DMS 273 (cell line): ENCODE measurements at regions not wholly inside any gene's neighbourhood (a gene's known extent, or its start where the extent isn't known, plus 50 kb on each side); places are given as distances from the start of the nearest gene placed in this dataset.

ENCODE experiments used
- DNase-seq: peaks from one replicate; lab custom pipeline; 2025; ENCODE audit not compliant: unreplicated experiment; lab: John Stamatoyannopoulos, UW

DNA sequence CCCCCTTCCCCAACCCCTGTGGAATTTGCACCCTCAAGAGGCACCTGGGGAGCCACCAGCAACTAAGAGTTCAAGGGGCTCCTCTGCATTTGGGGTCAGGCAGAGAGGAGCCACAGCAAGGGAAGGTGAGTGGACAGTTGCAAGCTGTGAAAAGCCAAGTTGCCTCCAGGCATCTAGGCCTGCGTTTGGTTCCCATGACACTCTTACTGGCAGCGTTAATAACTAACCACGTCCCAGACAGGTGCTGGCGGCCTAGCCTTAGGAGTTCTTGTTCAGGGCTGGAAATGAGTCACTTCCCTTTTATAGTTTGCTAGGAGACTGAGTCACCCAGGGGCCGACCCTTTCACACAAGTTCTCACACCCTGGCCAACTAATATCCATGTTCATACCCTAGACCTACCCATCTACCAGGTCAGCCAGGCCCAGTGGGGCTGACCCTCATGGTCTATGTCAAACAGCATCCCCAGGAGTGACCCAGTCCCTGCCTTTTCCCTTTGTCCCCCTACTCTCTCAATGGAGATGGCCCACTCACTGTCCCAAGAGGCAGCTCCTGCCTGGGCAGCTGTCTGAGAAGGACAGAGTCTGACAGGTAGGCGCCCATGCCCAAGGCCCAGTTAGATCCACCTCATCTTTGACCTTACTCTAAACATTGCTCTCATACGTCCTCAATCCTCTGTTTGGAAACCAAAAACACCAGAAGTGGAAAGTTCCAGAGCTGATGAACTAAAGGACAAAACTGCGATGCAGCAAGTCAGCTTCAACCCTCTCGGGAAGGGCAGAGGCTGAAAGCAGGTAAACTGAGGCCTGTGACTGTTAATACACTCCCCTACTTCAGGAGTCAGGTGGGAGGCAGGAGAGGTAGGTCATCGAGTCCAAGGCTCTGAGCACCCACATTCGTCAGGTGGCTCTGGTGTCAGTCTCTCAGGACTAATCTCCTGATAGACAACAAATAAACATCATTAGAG lies 300.6 kb downstream of the SOX9 start:
- DNase-seq, result peak; percentile 28

- no peak for DNase-seq
Measured at GRCh38 chr17:72422204-72422504, 301.3 kb downstream of the SOX9 start.

GRCh38 chr17:72422505-72423285 lies 301.9 kb downstream of the SOX9 start:
- DNase-seq, result peak; percentile 33

GRCh38 chr17:72423286-72423589 lies 302.4 kb downstream of the SOX9 start:
- no peak for DNase-seq

GRCh38 chr17:72423718-72424117 lies 302.9 kb downstream of the SOX9 start:
- DNase-seq, result no peak

- no peak for DNase-seq
Measured at GRCh38 chr17:72424505-72425117, 303.8 kb downstream of the SOX9 start.

- DNase-seq, result no peak
Measured at GRCh38 chr17:72425133-72425793, 304.4 kb downstream of the SOX9 start.

- DNase-seq, result no peak
Measured at GRCh38 chr17:72425794-72426168, 305.0 kb downstream of the SOX9 start.

GRCh38 chr17:72426321-72426720 lies 305.5 kb downstream of the SOX9 start:
- no peak for DNase-seq

- DNase-seq, result no peak
Measured at GRCh38 chr17:72426948-72427760, 306.3 kb downstream of the SOX9 start.

GRCh38 chr17:72427761-72428109 lies 306.9 kb downstream of the SOX9 start:
- no peak for DNase-seq

DNA sequence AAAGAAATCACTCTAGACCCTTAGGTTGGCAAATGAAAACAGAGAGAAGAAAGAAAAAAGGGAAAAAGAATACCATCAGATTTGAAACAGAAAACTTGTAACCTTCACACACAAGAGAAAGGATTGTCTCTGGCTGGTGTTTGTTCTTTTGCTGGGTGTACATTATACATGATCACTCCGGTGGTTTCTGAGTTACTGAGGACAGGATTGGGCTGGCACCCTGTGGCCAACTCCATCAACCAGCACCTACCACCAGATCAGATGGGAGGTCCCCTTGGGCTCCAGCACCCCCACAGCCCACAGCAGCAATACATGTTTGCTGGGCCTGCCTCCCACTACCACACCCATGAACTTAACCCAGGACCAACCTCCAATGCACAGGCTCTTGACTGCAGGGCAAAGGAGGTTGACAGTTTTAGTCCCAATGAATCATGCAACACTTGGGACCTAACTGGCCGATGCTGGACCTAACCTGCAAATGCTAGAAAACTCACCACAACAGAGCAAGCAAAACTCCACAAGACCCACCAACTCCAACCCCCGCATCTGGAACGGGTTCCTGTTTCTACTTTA lies 308.3 kb downstream of the SOX9 start:
- no peak for DNase-seq

- DNase-seq, result peak; percentile 47
Measured at GRCh38 chr17:72430611-72431432, 310.0 kb downstream of the SOX9 start.

GRCh38 chr17:72432143-72432621 lies 311.4 kb downstream of the SOX9 start:
- DNase-seq, result peak; percentile 90

GRCh38 chr17:72432881-72433280 lies 312.1 kb downstream of the SOX9 start:
- DNase-seq, result peak; percentile 46

- DNase-seq, result no peak
Measured at GRCh38 chr17:72433797-72434196, 313.0 kb downstream of the SOX9 start.

DNA sequence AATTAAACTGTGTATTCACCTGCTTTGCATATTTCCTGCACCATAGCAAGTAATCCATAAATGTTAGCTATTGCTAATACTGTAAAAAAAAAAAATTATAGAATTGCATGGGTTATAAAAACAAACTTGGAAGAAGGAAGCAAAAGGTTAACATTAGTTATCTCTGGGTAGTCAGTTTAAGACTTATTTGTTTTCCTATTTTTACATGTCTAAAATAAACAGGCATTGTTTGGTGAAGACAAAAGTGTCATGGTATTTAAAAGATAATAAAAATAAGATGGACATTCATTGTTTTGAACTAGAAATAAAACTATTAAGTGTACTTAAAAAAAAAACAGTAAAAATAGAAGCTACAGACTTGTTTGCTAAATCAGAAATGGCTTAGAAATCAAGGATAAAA lies 313.8 kb downstream of the SOX9 start:
- DNase-seq, result no peak

DNA sequence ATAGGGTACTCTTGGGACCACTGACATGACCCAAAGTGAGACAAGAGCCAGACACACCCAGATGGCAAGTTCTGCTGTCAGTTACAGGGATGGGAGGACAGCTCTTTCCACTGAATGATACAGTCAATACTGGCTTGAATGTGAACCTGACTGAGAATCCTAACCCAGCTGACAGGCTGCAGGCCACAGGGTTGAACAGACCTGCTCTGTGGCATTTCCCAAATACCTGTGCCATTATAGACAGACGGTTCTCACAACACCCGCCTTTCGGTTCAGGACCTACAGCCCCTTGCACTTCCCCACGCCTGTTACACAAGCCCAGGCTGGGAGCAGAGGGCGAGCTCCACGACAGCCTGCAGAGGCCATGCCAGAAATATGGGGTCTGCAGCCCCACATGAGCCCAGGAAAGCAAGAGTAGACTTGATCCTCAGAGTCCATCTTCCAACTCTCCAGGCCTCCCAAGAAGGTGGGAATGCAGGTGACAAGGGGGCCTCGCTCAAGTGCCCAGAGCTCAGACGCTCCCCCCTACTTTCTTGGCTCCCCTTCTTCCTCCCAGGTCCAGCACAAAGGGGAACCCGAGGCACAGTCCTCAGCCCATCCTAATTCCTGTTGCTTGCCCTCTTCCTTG lies 314.3 kb downstream of the SOX9 start:
- no peak for DNase-seq

DNA sequence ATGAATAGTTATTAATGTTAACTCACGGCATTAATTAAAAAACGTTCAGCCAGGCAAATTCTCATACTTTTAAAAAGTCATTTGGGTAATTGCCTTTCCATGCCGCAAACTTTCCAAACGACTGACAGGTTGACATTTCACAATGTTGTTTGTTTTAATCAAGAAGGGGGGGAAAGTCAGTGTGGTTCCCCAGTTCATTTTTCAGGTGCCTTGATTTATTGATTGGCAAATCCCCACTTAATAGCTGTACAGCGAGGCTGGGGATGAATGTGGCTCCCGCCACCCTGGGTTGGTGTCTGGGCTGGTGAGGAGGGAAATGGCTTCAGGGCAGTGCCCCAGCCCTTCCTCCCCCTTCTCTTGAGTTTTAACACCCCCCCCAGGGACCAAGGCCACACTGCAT lies 318.0 kb downstream of the SOX9 start:
- DNase-seq, result no peak
